Aorta (tissue), 5 donors: ENCODE measurements at regions not wholly inside any gene's neighbourhood (a gene's known extent, or its start where the extent isn't known, plus 50 kb on each side); places are given as distances from the start of the nearest gene placed in this dataset.

Experiments
- ATAC-seq: fragments of 200-7000 bp; cut with Tn5 transposase; one replicate; pipeline ENCODE4 v1.9.1; 2022; ENCODE audit warnings: moderate library complexity; ENCODE audit not compliant: low FRiP score
- DNase-seq, 2 donors: peaks; one replicate each; pipeline ENCODE4 v3.0.0-alpha.2; 2020
- H3K27ac ChIP-seq, 2 donors: one replicate each; pipeline ENCODE4 v1.5.1; 2013; ENCODE audit warnings: low read length in 2 of 2, mild to moderate bottlenecking in 2 of 2, moderate library complexity in 2 of 2, control low read depth in 1 of 2, inconsistent platforms in 1 of 2, low read depth in 1 of 2
- H3K27me3 ChIP-seq, 2 donors: one replicate each; pipeline ENCODE4 v1.6.1; 2013; ENCODE audit warnings: control low read depth in 1 of 2, low read length in 1 of 2, mild to moderate bottlenecking in 1 of 2, moderate library complexity in 1 of 2; ENCODE audit not compliant: insufficient read depth in 2 of 2, control insufficient read depth in 1 of 2
- H3K36me3 ChIP-seq, 2 donors: one replicate each; pipeline ENCODE4 v1.6.1; 2013; ENCODE audit warnings: control low read depth in 1 of 2, low read length in 1 of 2, mild to moderate bottlenecking in 1 of 2; ENCODE audit not compliant: insufficient read depth in 2 of 2, control insufficient read depth in 1 of 2
- H3K4me1 ChIP-seq, 2 donors: one replicate each; pipeline ENCODE4 v1.6.1; 2013; ENCODE audit warnings: low read length in 2 of 2, control low read depth in 1 of 2, mild to moderate bottlenecking in 1 of 2, moderate library complexity in 1 of 2; ENCODE audit not compliant: insufficient read depth in 2 of 2, control insufficient read depth in 1 of 2
- H3K4me3 ChIP-seq, 2 donors: one replicate each; pipeline ENCODE4 v1.5.1; 2013; ENCODE audit warnings: low read length in 2 of 2, control low read depth in 1 of 2, mild to moderate bottlenecking in 1 of 2
- H3K9me3 ChIP-seq: one replicate; pipeline ENCODE4 v1.6.1; 2013; ENCODE audit warnings: mild to moderate bottlenecking, low read length; ENCODE audit not compliant: control insufficient read depth
- WGBS, 2 donors: extraction: QIAGEN DNeasy Blood & Tissue Kit; methylation state at CpG; one replicate each; pipeline ENCODE4 v1.1.7; 2013; 5-methylcytosine and 5-hydroxymethylcytosine counted together
- intact Hi-C, 2 donors: fragments of 100-400 bp; cut with DNase I; formaldehyde crosslinking; loops; one replicate each; pipeline versions ENCODE4 v1.14.2 to v1.15.0; 2022
- donor health status: healthy with polysubstance abuse.
- donor health status: Bipolar disorder and iron deficiency.
- donor health status: DM: no; HTN: no; CAD: no.
- donor health status: DM: no; HTN: no; CAD: no.
- donor health status: DM: yes; HTN: yes; CAD: no.

GRCh38 chr3:72214066-72214951 lies 429.4 kb upstream of the PROK2 start:
- WGBS, 2 donors: 93 to 94% methylated on average over 11 of the region's 11 CpGs
- no peak overlapping the region for H3K27ac ChIP-seq
- peaks cover 2% of the 10 kb centered on the region for H3K9me3 ChIP-seq
- no peaks in the 10 kb centered on the region for H3K4me1 ChIP-seq
- intact Hi-C loops: no loop called here
- H3K36me3 ChIP-seq: no peaks in the 10 kb centered on the region
- ATAC-seq (no peak), DNase-seq (no peak)
- no peaks in the 10 kb centered on the region for H3K27me3 ChIP-seq
- H3K4me3 ChIP-seq: no peak overlapping the region

GRCh38 chr3:72213296-72214065 lies 428.5 kb upstream of the PROK2 start:
- no peaks in the 10 kb centered on the region for H3K4me1 ChIP-seq
- no peak for ATAC-seq
- H3K27me3 ChIP-seq: no peaks in the 10 kb centered on the region
- no peak for DNase-seq
- no peak overlapping the region for H3K4me3 ChIP-seq
- WGBS, 2 donors: 85 to 87% methylated on average over 10 of the region's 10 CpGs
- no peaks in the 10 kb centered on the region for H3K36me3 ChIP-seq
- peaks cover 2% of the 10 kb centered on the region for H3K9me3 ChIP-seq
- intact Hi-C loops: no loop called here
- H3K27ac ChIP-seq: no peak overlapping the region

- no peak overlapping the region for H3K4me3 ChIP-seq
- peaks cover 2% of the 10 kb centered on the region for H3K9me3 ChIP-seq
- WGBS, 2 donors: 85% methylated on average over 4 of the region's 4 CpGs
- intact Hi-C loops: no loop called here
- ATAC-seq (no peak), DNase-seq (no peak)
- no peaks in the 10 kb centered on the region for H3K36me3 ChIP-seq
- no peak overlapping the region for H3K27ac ChIP-seq
- H3K27me3 ChIP-seq: no peaks in the 10 kb centered on the region
- H3K4me1 ChIP-seq: no peaks in the 10 kb centered on the region
Measured at GRCh38 chr3:72212396-72212795, 427.4 kb upstream of the PROK2 start.

DNA sequence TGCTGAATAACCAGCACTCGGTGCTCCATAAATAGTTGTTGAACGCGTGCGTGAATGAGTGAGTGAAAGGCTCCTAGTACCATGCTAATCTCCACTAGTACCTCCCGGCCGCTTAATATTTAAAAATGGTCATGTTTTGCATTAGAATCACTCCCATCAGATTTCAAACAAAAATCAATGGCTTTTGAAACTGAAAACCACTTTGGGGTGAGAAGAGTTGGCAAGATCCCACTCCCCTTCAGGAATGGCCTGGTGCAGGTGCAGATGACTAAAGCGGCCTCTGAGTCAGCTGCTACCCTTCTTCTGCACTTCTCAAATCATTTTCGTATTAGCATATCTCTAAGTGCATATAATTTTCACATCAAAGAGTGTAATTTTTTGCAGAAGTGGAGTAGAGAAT lies 425.3 kb upstream of the PROK2 start:
- intact Hi-C loops: no loop called here
- no peaks in the 10 kb centered on the region for H3K4me1 ChIP-seq
- H3K9me3 ChIP-seq: no peaks in the 10 kb centered on the region
- no peak overlapping the region for H3K27ac ChIP-seq
- no peak for ATAC-seq
- H3K27me3 ChIP-seq: no peaks in the 10 kb centered on the region
- no peak for DNase-seq
- no peak overlapping the region for H3K4me3 ChIP-seq
- 93 to 94% methylated on average over 8 of the region's 8 CpGs for WGBS, 2 donors
- no peaks in the 10 kb centered on the region for H3K36me3 ChIP-seq

GRCh38 chr3:72205297-72205826 lies 420.4 kb upstream of the PROK2 start:
- no peak for DNase-seq
- no peak overlapping the region for H3K27ac ChIP-seq
- 63 to 69% methylated on average over 8 of the region's 8 CpGs for WGBS, 2 donors
- no peaks in the 10 kb centered on the region for H3K4me1 ChIP-seq
- intact Hi-C loops: no loop called here
- H3K4me3 ChIP-seq: no peak overlapping the region
- H3K36me3 ChIP-seq: no peaks in the 10 kb centered on the region
- ATAC-seq: no peak
- H3K27me3 ChIP-seq: no peaks in the 10 kb centered on the region
- H3K9me3 ChIP-seq: peaks cover 4% of the 10 kb centered on the region

DNA sequence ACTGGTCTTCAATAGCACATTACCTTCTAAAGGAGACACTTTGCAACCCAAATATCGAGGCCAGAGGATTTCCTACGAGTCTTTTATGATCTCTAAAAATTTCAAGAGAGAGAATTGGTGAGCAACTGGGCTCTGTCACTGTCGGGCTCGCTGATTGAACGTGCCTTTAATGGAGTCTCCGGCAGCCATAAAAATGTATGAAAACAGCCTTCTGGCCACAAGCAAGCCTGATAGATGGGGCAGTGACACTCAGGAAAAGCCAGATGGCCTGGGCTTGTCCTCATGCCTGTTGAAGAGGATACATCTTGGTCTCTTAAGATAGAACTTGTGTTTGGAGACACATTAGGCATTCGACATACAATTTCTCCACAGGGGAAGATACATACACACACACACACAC lies 419.5 kb upstream of the PROK2 start:
- Histone ChIP-seq H3K27ac (no peak overlapping the region), H3K9me3 (peaks cover 4% of the 10 kb centered on the region), H3K4me3 (no peak overlapping the region), H3K36me3 (no peaks in the 10 kb centered on the region), H3K27me3 (no peaks in the 10 kb centered on the region), H3K4me1 (no peaks in the 10 kb centered on the region)
- no peak for ATAC-seq
- intact Hi-C loops: no loop called here
- 97% methylated on average over 7 of the region's 7 CpGs for WGBS, 2 donors
- DNase-seq: no peak

DNA sequence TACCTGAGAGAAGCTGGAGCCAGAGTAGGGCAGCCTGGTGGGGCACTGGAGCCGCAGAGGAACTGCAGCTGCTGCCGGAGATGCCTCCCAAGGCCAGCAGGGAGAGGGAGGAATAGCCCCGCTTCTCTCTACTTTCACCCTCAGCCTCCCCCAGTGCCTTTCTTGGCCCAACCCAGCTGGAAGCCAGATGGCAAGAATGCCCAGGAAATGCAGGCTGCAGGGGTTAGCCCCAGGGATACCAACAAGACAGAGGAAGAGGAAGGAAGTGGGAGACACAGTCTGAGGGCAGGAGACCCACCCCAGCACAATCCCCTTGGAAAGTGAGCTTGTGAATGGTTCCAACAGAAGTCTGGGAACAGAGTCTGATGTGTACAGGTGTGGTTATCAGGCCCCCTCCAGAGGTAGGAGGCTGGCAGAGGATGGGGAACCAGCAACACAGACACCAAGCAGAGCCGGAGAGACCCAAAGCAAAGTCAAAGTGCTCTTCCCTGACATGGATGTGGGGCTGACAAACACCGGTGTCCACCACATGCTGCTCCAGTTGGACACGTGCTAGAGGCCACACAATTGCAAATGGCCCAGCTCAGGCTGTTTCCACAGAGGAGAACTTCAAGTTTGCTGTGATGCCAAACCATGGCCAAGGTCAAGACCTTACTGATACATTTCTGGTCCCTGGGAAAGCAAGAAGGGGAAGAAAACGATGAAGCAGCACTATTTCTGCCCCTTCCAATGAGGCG lies 418.8 kb upstream of the PROK2 start:
- intact Hi-C loops: no loop called here
- ATAC-seq: no peak
- H3K9me3 ChIP-seq: peaks cover 4% of the 10 kb centered on the region
- WGBS, 2 donors: 88 to 96% methylated on average over 8 of the region's 8 CpGs
- no peaks in the 10 kb centered on the region for H3K27me3 ChIP-seq
- H3K27ac ChIP-seq: no peak overlapping the region
- no peaks in the 10 kb centered on the region for H3K36me3 ChIP-seq
- no peak overlapping the region for H3K4me3 ChIP-seq
- DNase-seq: no peak
- H3K4me1 ChIP-seq: no peaks in the 10 kb centered on the region

- no peaks in the 10 kb centered on the region for H3K36me3 ChIP-seq
- H3K9me3 ChIP-seq: peaks cover 4% of the 10 kb centered on the region
- H3K4me1 ChIP-seq: no peaks in the 10 kb centered on the region
- DNase-seq (no peak), ATAC-seq (no peak)
- no peak overlapping the region for H3K27ac ChIP-seq
- WGBS, 2 donors: 97% methylated on average over 4 of the region's 4 CpGs
- intact Hi-C loops: no loop called here
- H3K27me3 ChIP-seq: no peaks in the 10 kb centered on the region
- no peak overlapping the region for H3K4me3 ChIP-seq
Measured at GRCh38 chr3:72203105-72203504, 418.2 kb upstream of the PROK2 start.
